Panc1 (cell line): ENCODE measurements at regions not wholly inside any gene's neighbourhood (a gene's known extent, or its start where the extent isn't known, plus 50 kb on each side); places are given as distances from the start of the nearest gene placed in this dataset.

Source experiments
- ATAC-seq: fragments of 200-7000 bp; cut with Tn5 transposase; 2 replicates; pipeline ENCODE4 v1.9.1; 2020; ENCODE audit warnings: mild to moderate bottlenecking, moderate library complexity
- BruUV-seq: library from RNA; stranded (reverse); fragments of 400-500 nt; replicated peaks from 2 replicates; lab custom pipeline; 2021; lab: Mats Ljungman, UMichigan
- CTCF ChIA-PET: fragments of 300-600 bp; sonication (Branson Sonifier 250); formaldehyde crosslinking; loops from one replicate; lab custom pipeline; 2022; ENCODE audit warnings: antibody characterized with exemption; lab: Charles Lee
- POLR2A ChIA-PET: fragments of 300-600 bp; sonication (Branson Sonifier 250); formaldehyde crosslinking; loops from one replicate; lab custom pipeline; 2022; ENCODE audit warnings: antibody characterized with exemption; lab: Charles Lee
- DNase-seq: peaks from one replicate; pipeline ENCODE4 v3.0.0-alpha.2; 2010; ENCODE audit warnings: low read depth, low spot score
- H3K27ac ChIP-seq: 2 replicates; pipeline ENCODE4 v1.5.1; 2011; ENCODE audit warnings: mild to moderate bottlenecking, low read length, inconsistent platforms
- H3K27me3 ChIP-seq: fragments of 200-500 bp; sonication (Bioruptor generic); 2 replicates; pipeline ENCODE4 v1.6.0; 2014; ENCODE audit warnings: low read length, inconsistent platforms; ENCODE audit not compliant: control insufficient read depth, insufficient read depth
- H3K36me3 ChIP-seq: fragments of 200-500 bp; sonication (Bioruptor generic); 2 replicates; pipeline ENCODE4 v1.5.1; 2014; ENCODE audit warnings: inconsistent platforms, mild to moderate bottlenecking, low read length, moderate library complexity; ENCODE audit not compliant: control insufficient read depth, insufficient read depth
- H3K4me1 ChIP-seq: 2 replicates; pipeline ENCODE4 v1.5.1; 2011; ENCODE audit warnings: inconsistent platforms, mild to moderate bottlenecking, low read length, moderate library complexity; ENCODE audit not compliant: control insufficient read depth, insufficient read depth
- H3K4me3 ChIP-seq, 2 experiments: 2 replicates each; pipeline ENCODE4 v1.5.1; 2011 to 2012; ENCODE audit warnings: low read depth in 2 of 2, low read length in 2 of 2, mild to moderate bottlenecking in 2 of 2, inconsistent platforms in 1 of 2, moderate library complexity in 1 of 2
- H3K9me3 ChIP-seq: fragments of 200-500 bp; sonication (Bioruptor generic); 2 replicates; pipeline ENCODE4 v1.5.1; 2014; ENCODE audit warnings: low read depth, mild to moderate bottlenecking, inconsistent platforms, low read length, moderate library complexity; ENCODE audit not compliant: control insufficient read depth, insufficient read depth
- POLR2AphosphoS5 ChIP-seq: IDR thresholded peaks from 2 replicates; pipeline ENCODE4 v1.6.1; 2012; ENCODE audit warnings: mild to moderate bottlenecking, low read depth, low read length, moderate library complexity
- SIN3A ChIP-seq: IDR thresholded peaks from 2 replicates; pipeline ENCODE4 v1.6.1; 2012; ENCODE audit warnings: low read depth, mild to moderate bottlenecking, low read length, moderate library complexity, borderline replicate concordance; ENCODE audit not compliant: insufficient read depth
- TCF7L2 ChIP-seq: IDR thresholded peaks from 2 replicates; pipeline ENCODE4 v1.6.1; 2011; ENCODE audit warnings: mild to moderate bottlenecking, low read depth, low read length, inconsistent platforms
- in situ Hi-C: cut with HindIII; loops from 2 replicates; pipeline ENCODE4 v1.10.0; 2016; ENCODE audit warnings: low sequenced_read_pairs, low pct_unique_long_range_greater_than_20kb
- intact Hi-C: fragments of 100-400 bp; cut with micrococcal nuclease; formaldehyde crosslinking; loops from one replicate; pipeline ENCODE4 v1.10.0; 2022; ENCODE audit not compliant: unreplicated experiment
- TF ChIP-seq, protein P1 (sequence below): fragments of 450-650 bp; IDR thresholded peaks from 2 replicates; pipeline ENCODE4 v1.5.1; 2017; ENCODE audit warnings: mild to moderate bottlenecking
- TF ChIP-seq, protein P2 (sequence below), 2 experiments: IDR thresholded peaks; 2 replicates each; pipeline ENCODE4 v1.6.1; 2011 to 2012; ENCODE audit warnings: low read depth in 2 of 2, control low read depth in 1 of 2, low read length in 1 of 2, mild to moderate bottlenecking in 1 of 2, moderate library complexity in 1 of 2; ENCODE audit not compliant: insufficient read depth in 1 of 2

- BruUV-seq: no TSS peak
- in situ Hi-C loops: no loop called here
- CTCF ChIA-PET: interaction anchor here (0.6 kb wide), 1 partner anchor 935 kb away, joined by 5 read pairs; no protein-coding TSS in a partner anchor
Observed at GRCh38 chr11:97398246-97398645, 1008.4 kb downstream of the JRKL start.

GRCh38 chr11:97409141-97409540 is 1019.3 kb downstream of the JRKL start:
- intact Hi-C loops (no loop called here), in situ Hi-C loops (no loop called here)
- TF ChIP-seq, protein P1, sequence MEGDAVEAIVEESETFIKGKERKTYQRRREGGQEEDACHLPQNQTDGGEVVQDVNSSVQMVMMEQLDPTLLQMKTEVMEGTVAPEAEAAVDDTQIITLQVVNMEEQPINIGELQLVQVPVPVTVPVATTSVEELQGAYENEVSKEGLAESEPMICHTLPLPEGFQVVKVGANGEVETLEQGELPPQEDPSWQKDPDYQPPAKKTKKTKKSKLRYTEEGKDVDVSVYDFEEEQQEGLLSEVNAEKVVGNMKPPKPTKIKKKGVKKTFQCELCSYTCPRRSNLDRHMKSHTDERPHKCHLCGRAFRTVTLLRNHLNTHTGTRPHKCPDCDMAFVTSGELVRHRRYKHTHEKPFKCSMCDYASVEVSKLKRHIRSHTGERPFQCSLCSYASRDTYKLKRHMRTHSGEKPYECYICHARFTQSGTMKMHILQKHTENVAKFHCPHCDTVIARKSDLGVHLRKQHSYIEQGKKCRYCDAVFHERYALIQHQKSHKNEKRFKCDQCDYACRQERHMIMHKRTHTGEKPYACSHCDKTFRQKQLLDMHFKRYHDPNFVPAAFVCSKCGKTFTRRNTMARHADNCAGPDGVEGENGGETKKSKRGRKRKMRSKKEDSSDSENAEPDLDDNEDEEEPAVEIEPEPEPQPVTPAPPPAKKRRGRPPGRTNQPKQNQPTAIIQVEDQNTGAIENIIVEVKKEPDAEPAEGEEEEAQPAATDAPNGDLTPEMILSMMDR: no peak
- TF ChIP-seq TCF7L2: no peak
- TF ChIP-seq POLR2AphosphoS5: no peak
- TF ChIP-seq, protein P2, sequence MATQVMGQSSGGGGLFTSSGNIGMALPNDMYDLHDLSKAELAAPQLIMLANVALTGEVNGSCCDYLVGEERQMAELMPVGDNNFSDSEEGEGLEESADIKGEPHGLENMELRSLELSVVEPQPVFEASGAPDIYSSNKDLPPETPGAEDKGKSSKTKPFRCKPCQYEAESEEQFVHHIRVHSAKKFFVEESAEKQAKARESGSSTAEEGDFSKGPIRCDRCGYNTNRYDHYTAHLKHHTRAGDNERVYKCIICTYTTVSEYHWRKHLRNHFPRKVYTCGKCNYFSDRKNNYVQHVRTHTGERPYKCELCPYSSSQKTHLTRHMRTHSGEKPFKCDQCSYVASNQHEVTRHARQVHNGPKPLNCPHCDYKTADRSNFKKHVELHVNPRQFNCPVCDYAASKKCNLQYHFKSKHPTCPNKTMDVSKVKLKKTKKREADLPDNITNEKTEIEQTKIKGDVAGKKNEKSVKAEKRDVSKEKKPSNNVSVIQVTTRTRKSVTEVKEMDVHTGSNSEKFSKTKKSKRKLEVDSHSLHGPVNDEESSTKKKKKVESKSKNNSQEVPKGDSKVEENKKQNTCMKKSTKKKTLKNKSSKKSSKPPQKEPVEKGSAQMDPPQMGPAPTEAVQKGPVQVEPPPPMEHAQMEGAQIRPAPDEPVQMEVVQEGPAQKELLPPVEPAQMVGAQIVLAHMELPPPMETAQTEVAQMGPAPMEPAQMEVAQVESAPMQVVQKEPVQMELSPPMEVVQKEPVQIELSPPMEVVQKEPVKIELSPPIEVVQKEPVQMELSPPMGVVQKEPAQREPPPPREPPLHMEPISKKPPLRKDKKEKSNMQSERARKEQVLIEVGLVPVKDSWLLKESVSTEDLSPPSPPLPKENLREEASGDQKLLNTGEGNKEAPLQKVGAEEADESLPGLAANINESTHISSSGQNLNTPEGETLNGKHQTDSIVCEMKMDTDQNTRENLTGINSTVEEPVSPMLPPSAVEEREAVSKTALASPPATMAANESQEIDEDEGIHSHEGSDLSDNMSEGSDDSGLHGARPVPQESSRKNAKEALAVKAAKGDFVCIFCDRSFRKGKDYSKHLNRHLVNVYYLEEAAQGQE (IDR thresholded peaks at IDR 0.05; ENCODE audit: insufficient read depth in 1 of 2, low read depth in 2 of 2, low read length in 1 of 2): no peak
- no peak for TF ChIP-seq SIN3A
- H3K27ac ChIP-seq: no peak overlapping the region
- H3K9me3 ChIP-seq: peaks cover 11% of the 10 kb centered on the region; the same call in 1 of the 2 replicates
- CTCF ChIA-PET: no interaction called here
- H3K27me3 ChIP-seq: no peaks in the 10 kb centered on the region
- H3K4me3 ChIP-seq: no peak overlapping the region
- H3K4me1 ChIP-seq: no peaks in the 10 kb centered on the region
- H3K36me3 ChIP-seq: no peaks in the 10 kb centered on the region
- no TSS peak for BruUV-seq
- POLR2A ChIA-PET: no interaction called here
- DNase-seq: no peak
- no peak for ATAC-seq

More at GRCh38 chr11:97398246-97398645, 1008.4 kb downstream of the JRKL start:
- H3K36me3 ChIP-seq: no peaks in the 10 kb centered on the region
- no peaks in the 10 kb centered on the region for H3K4me1 ChIP-seq
- POLR2A ChIA-PET: no interaction called here
- no peaks in the 10 kb centered on the region for H3K27me3 ChIP-seq
- intact Hi-C loops: no loop called here
- H3K27ac ChIP-seq: no peak overlapping the region
- ATAC-seq: no peak
- H3K4me3 ChIP-seq: no peak overlapping the region
- H3K9me3 ChIP-seq: no peaks in the 10 kb centered on the region
- TF ChIP-seq POLR2AphosphoS5 (no peak), SIN3A (no peak), TCF7L2 (no peak)
- TF ChIP-seq, protein P1: no peak
- TF ChIP-seq, protein P2 (IDR thresholded peaks at IDR 0.05; ENCODE audit: insufficient read depth in 1 of 2, low read depth in 2 of 2, low read length in 1 of 2): no peak
- DNase-seq: no peak
